CD4-positive, alpha-beta T cell treated with Interferon alpha-2 for 1 hour (primary cell): ENCODE measurements at regions not wholly inside any gene's neighbourhood (a gene's known extent, or its start where the extent isn't known, plus 50 kb on each side); places are given as distances from the start of the nearest gene placed in this dataset.

Experiments used
- DNase-seq, 2 donors: peaks; one replicate each; pipeline ENCODE4 v3.0.0-alpha.2; 2020 to 2022

- DNase-seq: no peak
Observed at GRCh38 chr11:37092487-37092886, 494.5 kb upstream of the RAG2 start.

GRCh38 chr11:37089439-37089838 lies 491.4 kb upstream of the RAG2 start:
- DNase-seq: no peak

GRCh38 chr11:37088573-37088910 lies 490.5 kb upstream of the RAG2 start:
- no peak for DNase-seq

- DNase-seq: no peak
Observed at GRCh38 chr11:37087650-37088572, 489.9 kb upstream of the RAG2 start.

DNA sequence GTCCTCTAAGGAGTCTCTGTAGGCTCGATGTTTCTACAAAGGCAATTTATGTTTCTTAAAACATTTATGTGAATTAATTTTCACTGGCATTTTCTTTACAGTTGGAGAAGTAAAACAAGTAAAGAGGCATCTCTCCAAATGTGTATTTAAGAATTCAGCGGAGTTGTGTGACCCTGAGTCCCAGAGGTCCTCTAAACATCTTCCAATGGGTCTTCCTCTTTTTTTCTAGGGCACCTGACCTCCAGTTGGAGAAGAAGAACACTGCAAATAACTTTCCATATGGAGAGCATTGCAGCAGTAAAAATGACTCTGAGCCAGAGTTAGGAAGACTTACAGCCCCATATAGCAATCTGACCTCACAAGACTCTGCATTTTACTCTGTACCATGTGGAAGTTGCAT lies 480.5 kb upstream of the RAG2 start:
- DNase-seq: no peak

DNA sequence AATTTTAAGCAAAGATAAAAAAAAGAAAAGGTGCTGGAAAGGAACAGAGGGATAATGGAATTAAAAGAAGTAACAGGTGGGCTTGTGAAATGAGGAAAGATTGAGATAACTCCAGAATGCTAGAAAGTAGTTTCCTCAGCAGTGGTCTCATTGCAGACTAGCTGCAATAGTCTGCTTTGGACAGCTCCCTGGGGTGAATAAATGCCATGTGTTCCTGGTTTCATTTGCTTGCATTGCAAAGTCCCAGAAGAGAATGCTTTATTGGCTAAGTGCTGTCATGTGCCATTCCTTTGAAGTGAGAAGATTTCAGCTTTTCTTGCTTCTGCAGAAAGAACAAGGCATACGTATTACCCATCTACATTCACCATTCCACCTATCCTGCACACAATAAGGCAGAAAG lies 478.8 kb upstream of the RAG2 start:
- no peak for DNase-seq

- no peak for DNase-seq
Observed at GRCh38 chr11:37072538-37073055, 474.6 kb upstream of the RAG2 start.

- no peak for DNase-seq
Observed at GRCh38 chr11:37050311-37050710, 452.3 kb upstream of the RAG2 start.

DNA sequence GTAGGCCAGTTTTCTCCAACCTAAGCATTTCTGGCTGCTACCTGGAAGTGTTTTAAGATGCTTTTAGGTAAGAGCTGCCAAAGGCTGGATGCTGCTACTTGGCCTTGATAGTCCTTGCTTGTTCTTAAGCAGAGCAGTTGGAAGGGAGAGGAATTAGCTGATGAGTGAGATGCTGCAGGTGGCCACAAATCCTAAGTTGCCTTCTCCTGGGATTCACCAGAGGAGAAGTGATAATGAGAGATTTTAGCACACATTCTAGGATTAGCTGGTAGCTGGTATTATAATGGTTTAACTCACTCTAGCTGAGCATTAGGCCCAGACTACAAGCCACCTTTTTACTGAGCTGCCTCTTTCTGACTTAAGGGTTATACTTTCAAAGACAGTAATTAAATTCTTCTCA lies 442.9 kb upstream of the RAG2 start:
- no peak for DNase-seq

- no peak for DNase-seq
Observed at GRCh38 chr11:37038911-37039310, 440.9 kb upstream of the RAG2 start.

- DNase-seq: no peak
Observed at GRCh38 chr11:37026741-37027140, 428.7 kb upstream of the RAG2 start.

DNA sequence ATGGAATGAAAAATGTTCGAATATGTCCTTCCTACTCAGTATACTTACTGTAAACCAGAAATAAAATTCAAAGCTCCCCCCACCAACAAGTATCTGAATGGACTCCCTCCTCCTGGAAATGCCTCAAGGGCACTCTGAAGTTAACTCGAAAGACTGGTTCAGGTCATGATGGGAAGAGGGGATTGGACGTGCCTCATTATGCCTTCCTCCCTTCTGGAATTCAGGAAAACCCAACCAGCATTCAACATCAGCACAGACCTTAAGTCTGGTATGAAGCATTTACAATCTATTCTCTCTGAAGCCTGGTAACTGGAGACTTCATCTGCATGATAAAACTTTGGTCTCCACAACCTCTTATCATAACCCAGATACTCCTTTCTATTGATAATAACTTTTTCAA lies 428.3 kb upstream of the RAG2 start:
- DNase-seq: no peak

GRCh38 chr11:37006563-37006962 lies 408.5 kb upstream of the RAG2 start:
- DNase-seq: no peak

DNA sequence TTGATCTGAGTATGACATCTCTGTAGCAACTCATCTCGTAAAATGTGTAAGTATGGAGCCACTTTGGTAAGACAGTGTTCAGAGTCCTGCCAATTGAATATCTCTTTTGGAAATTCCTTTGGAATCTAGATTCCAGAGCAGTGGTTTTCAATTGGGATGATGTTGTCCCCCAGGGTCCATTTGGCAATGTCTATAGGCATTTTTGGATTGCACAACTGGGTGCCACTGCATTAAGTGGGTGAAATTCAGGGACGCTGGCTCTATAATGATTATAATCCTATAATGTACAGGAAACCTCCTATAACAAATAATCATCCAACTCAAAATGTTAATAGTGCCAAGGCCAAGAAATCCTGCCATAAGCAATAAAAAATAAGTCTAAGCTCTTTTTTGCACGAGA lies 404.8 kb upstream of the RAG2 start:
- no peak for DNase-seq

DNA sequence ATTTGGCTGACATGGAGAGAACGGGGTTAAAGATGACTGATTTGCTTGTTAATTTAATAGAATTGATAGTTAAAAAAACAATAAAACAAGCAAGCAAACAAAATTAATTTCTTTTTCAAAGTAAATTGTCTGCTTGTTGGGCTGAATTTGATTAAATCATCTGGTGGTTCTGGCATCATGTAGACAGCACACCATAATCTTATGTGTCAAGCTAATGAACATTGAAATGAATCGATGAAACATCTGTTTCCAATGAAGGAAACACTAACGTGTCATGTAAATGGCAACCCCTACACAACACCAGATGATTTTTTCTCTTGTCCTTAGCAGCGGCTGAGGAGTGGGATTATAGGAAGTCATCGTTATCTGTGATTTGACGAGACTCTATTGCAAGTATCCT lies 399.6 kb upstream of the RAG2 start:
- DNase-seq: no peak

DNA sequence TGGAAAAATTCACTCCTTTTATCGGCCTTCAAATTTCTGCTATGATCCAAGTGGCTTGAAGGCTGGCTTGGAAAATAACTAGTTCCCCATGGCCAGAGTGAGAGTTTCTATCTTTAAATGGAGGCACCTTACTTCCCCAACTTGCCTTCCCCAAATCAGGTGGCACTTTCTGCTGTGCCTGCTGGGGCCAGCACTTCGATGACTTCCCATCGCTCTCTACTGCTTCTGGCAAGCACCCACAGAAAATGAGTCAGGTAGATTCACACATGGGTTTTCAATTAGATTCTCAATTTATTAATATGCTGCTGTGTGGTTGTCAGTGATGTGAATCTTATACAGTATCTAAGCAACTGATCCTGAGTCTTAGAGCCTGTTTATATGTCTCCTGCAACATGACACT lies 398.8 kb upstream of the RAG2 start:
- no peak for DNase-seq

GRCh38 chr11:36994208-36994607 lies 396.2 kb upstream of the RAG2 start:
- no peak for DNase-seq

DNA sequence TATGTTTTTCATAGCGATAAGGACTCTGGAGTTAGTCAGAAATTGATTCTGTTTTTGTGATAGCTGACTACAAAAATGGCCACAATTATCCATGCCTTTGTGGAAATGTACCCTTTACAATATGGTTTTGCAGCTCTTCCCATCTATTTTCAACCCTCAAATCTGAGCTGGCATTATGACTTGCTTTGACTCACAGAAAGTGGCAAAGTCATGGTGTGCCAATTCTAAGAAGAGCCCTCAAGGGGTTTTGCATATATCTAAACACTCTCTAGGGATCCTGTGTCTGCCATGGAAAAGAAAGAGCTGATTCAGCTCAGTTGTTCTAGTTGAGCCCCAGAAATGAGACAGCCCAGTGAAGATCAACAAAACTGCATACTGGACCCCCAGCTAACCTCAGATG lies 390.5 kb upstream of the RAG2 start:
- DNase-seq: no peak

GRCh38 chr11:36985562-36985961 lies 387.5 kb upstream of the RAG2 start:
- no peak for DNase-seq

- DNase-seq: no peak
Observed at GRCh38 chr11:36976741-36977140, 378.7 kb upstream of the RAG2 start.

DNA sequence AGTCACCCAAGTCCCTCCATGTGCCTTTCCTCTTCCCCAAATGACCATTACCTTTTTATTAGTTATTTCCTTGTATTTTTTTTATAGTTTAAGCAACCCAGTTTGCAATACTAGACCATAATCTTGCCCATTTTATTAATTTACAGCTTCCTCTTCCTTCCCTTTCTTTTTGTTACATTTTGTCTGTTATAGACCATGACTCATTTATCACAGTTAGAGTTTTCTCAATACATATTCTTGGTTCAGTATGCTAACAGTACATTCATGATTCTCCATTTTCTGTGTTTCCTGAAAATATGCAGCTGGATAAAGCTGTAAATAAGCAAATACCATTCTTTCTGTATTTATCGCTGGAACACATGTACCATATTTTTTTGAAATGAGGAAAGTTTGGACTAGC lies 376.7 kb upstream of the RAG2 start:
- no peak for DNase-seq

DNA sequence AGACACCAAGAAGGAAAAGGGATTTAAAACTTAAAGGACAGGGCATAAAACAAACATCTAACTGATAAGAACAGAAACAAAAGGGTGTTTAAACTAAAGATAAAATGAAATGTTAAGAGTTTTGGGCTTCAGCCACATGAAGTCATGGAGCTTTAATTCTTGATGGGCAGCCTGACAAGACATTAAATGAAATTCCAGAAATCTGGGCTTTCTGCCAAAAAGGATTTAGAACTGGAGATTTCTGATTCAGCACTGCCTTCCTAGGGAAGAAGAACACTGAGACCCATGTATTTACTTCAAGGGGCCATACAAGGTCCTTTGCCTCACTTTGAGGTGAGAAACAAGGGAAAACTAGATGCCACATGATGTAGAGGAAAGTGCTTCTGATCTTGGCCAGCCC lies 355.9 kb upstream of the RAG2 start:
- no peak for DNase-seq

- no peak for DNase-seq
Observed at GRCh38 chr11:36948460-36949127, 350.6 kb upstream of the RAG2 start.

- no peak for DNase-seq
Observed at GRCh38 chr11:36945384-36945783, 347.3 kb upstream of the RAG2 start.
